Activated CD4-positive, alpha-beta T cell treated with anti-CD3 and anti-CD28 coated beads for 36 hours (primary cell): ENCODE measurements at regions not wholly inside any gene's neighbourhood (a gene's known extent, or its start where the extent isn't known, plus 50 kb on each side); places are given as distances from the start of the nearest gene placed in this dataset.
"Not testable (repeated sequence)": the region's sequence is repeated elsewhere in the genome, so short reads cannot be mapped to it uniquely, and the experiment has no call there.

Source experiments
- ATAC-seq: fragments of 200-7000 bp; cut with Tn5 transposase; one replicate; pipeline ENCODE4 v1.10.0; 2021; ENCODE audit warnings: mild to moderate bottlenecking, moderate library complexity
- CTCF ChIA-PET: fragments of 350-600 bp; sonication (Branson Sonifier 250); formaldehyde crosslinking; loops from one replicate; lab custom pipeline; 2021; ENCODE audit warnings: antibody characterized with exemption; lab: Charles Lee
- POLR2A ChIA-PET: fragments of 350-600 bp; sonication (Branson Sonifier 250); formaldehyde crosslinking; loops from one replicate; lab custom pipeline; 2021; ENCODE audit warnings: antibody characterized with exemption, inconsistent platforms; lab: Charles Lee
- DNase-seq: peaks from one replicate; pipeline ENCODE4 v3.0.0-alpha.2; 2020
- H3K27ac Mint-ChIP-seq: one replicate; pipeline ENCODE4 v1.8.0; 2021; ENCODE audit warnings: mixed read lengths
- H3K27me3 Mint-ChIP-seq: one replicate; pipeline ENCODE4 v1.8.0; 2021; ENCODE audit warnings: mixed read lengths
- H3K36me3 Mint-ChIP-seq: one replicate; pipeline ENCODE4 v1.8.0; 2021; ENCODE audit warnings: low read depth, mixed read lengths
- H3K4me1 Mint-ChIP-seq: one replicate; pipeline ENCODE4 v1.8.0; 2021; ENCODE audit warnings: mixed read lengths
- H3K4me3 Mint-ChIP-seq: one replicate; pipeline ENCODE4 v1.8.0; 2021; ENCODE audit warnings: mild to moderate bottlenecking, moderate library complexity, mixed read lengths
- H3K9me3 Mint-ChIP-seq: one replicate; pipeline ENCODE4 v1.8.0; 2021; ENCODE audit warnings: low read depth, mixed read lengths
- intact Hi-C, 2 experiments: fragments of 100-400 bp; cut with DNase I in 1 of 2; cut with micrococcal nuclease in 1 of 2; formaldehyde crosslinking; loops; one replicate each; pipeline versions ENCODE4 v1.14.2 to v1.15.1; 2022 to 2024; cut with DNase I, micrococcal nuclease

GRCh38 chr13:18280904-18281828 lies 900.5 kb downstream of the TUBA3C start:
- H3K9me3 Mint-ChIP-seq, H3K36me3 Mint-ChIP-seq, intact Hi-C loops, H3K27me3 Mint-ChIP-seq, CTCF ChIA-PET, H3K27ac Mint-ChIP-seq, H3K4me1 Mint-ChIP-seq, H3K4me3 Mint-ChIP-seq, POLR2A ChIA-PET, ATAC-seq, DNase-seq: not testable (repeated sequence)

GRCh38 chr13:18279971-18280370 lies 901.7 kb downstream of the TUBA3C start:
- DNase-seq (peak; percentile 10), ATAC-seq (peak; percentile 23)
- CTCF ChIA-PET, H3K27ac Mint-ChIP-seq, H3K4me3 Mint-ChIP-seq, H3K27me3 Mint-ChIP-seq, H3K36me3 Mint-ChIP-seq, POLR2A ChIA-PET, H3K4me1 Mint-ChIP-seq, H3K9me3 Mint-ChIP-seq, intact Hi-C loops: not testable (repeated sequence)

DNA sequence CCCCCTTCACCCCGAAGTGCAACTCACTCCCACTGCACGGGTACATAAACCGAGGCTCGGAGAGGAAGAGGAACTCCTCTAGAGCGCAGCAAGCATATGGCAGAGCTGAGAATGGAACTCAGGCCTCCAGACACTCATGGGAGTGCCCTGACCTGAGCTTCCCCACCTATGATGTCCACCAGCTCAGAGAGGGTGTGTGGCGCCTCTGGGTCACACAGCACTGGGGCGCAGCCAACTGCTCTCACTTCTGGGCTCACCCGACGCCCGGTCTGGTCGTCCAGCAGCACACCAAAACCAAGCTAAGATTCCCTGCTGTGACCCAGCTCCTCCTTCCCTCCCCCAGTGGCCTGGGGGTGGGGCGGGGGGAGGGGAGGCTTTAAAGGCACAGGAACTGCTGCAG lies 904.3 kb downstream of the TUBA3C start:
- H3K27ac Mint-ChIP-seq, H3K4me1 Mint-ChIP-seq, POLR2A ChIA-PET, H3K36me3 Mint-ChIP-seq, intact Hi-C loops, DNase-seq, CTCF ChIA-PET, H3K9me3 Mint-ChIP-seq, ATAC-seq, H3K27me3 Mint-ChIP-seq, H3K4me3 Mint-ChIP-seq: not testable (repeated sequence)

GRCh38 chr13:18276280-18276679 lies 905.3 kb downstream of the TUBA3C start:
- H3K4me1 Mint-ChIP-seq, CTCF ChIA-PET, H3K27me3 Mint-ChIP-seq, H3K4me3 Mint-ChIP-seq, DNase-seq, POLR2A ChIA-PET, H3K9me3 Mint-ChIP-seq, intact Hi-C loops, H3K36me3 Mint-ChIP-seq, H3K27ac Mint-ChIP-seq: not testable (repeated sequence)
- peak; percentile 33 for ATAC-seq

GRCh38 chr13:18273785-18274514 lies 907.7 kb downstream of the TUBA3C start:
- H3K4me1 Mint-ChIP-seq, H3K4me3 Mint-ChIP-seq, H3K27ac Mint-ChIP-seq, POLR2A ChIA-PET, intact Hi-C loops, H3K9me3 Mint-ChIP-seq, CTCF ChIA-PET, H3K27me3 Mint-ChIP-seq, H3K36me3 Mint-ChIP-seq: not testable (repeated sequence)
- ATAC-seq (peak; percentile 44), DNase-seq (peak; percentile 8)

- intact Hi-C loops, ATAC-seq, H3K9me3 Mint-ChIP-seq, DNase-seq, H3K27ac Mint-ChIP-seq, H3K4me3 Mint-ChIP-seq, CTCF ChIA-PET, H3K4me1 Mint-ChIP-seq, H3K27me3 Mint-ChIP-seq, H3K36me3 Mint-ChIP-seq, POLR2A ChIA-PET: not testable (repeated sequence)
Measured at GRCh38 chr13:18258801-18259419, 922.7 kb downstream of the TUBA3C start.

GRCh38 chr13:18257686-18258085 lies 923.9 kb downstream of the TUBA3C start:
- H3K9me3 Mint-ChIP-seq, H3K27ac Mint-ChIP-seq, ATAC-seq, H3K4me3 Mint-ChIP-seq, H3K4me1 Mint-ChIP-seq, CTCF ChIA-PET, H3K27me3 Mint-ChIP-seq, POLR2A ChIA-PET, intact Hi-C loops, DNase-seq, H3K36me3 Mint-ChIP-seq: not testable (repeated sequence)

- H3K27me3 Mint-ChIP-seq, H3K4me1 Mint-ChIP-seq, CTCF ChIA-PET, POLR2A ChIA-PET, H3K27ac Mint-ChIP-seq, ATAC-seq, H3K36me3 Mint-ChIP-seq, intact Hi-C loops, H3K4me3 Mint-ChIP-seq: not testable (repeated sequence)
- DNase-seq: peak; percentile 27
- H3K9me3 Mint-ChIP-seq: peaks cover 16% of the 10 kb centered on the region
Measured at GRCh38 chr13:18252848-18253247, 928.8 kb downstream of the TUBA3C start.

GRCh38 chr13:18248533-18249240 lies 932.9 kb downstream of the TUBA3C start:
- H3K9me3 Mint-ChIP-seq, ATAC-seq, H3K4me1 Mint-ChIP-seq, CTCF ChIA-PET, intact Hi-C loops, DNase-seq, H3K27ac Mint-ChIP-seq, H3K4me3 Mint-ChIP-seq, H3K36me3 Mint-ChIP-seq, POLR2A ChIA-PET, H3K27me3 Mint-ChIP-seq: not testable (repeated sequence)

DNA sequence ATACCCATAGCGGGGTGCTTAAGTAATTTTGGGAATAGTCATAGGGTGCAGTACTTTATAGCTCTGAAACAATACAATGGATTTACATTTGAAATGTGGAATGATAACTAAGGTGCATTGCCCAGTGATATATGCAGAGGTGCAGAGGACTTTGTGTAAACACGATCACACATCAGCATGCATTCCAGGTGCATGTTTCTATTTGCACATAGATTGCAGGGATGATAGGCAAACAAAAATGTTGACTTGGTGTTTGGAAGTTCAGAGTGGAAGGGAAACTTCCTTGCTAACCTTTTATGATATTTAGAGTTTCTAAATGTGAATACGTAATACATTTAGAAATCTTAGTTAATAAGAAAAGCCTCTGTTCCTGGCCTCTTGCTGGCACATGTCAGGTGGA lies 941.5 kb downstream of the TUBA3C start:
- H3K27ac Mint-ChIP-seq, ATAC-seq, H3K27me3 Mint-ChIP-seq, H3K9me3 Mint-ChIP-seq, H3K36me3 Mint-ChIP-seq, POLR2A ChIA-PET, DNase-seq, CTCF ChIA-PET, H3K4me3 Mint-ChIP-seq, H3K4me1 Mint-ChIP-seq, intact Hi-C loops: not testable (repeated sequence)

DNA sequence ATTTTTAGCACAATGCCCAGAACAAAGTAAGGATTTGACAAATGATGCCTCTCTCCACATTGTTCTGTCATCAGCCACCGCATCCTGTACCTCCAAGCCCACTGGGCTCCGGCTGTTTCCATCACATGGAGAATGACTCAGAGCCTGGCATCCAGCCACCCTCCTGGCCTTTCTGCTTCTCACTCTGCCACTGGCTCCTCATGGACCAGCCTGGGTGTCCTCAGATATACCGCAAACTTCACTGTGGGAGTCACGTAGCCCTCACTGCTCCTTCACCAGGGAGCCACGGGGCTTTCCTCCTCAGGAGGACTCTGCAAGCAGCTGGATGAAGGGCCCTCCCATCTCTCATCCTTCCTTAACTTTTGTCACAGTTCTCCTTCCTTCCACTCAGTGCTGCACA lies 943.0 kb downstream of the TUBA3C start:
- CTCF ChIA-PET, H3K27me3 Mint-ChIP-seq, H3K36me3 Mint-ChIP-seq, H3K4me3 Mint-ChIP-seq, H3K4me1 Mint-ChIP-seq, DNase-seq, intact Hi-C loops, POLR2A ChIA-PET, H3K27ac Mint-ChIP-seq, H3K9me3 Mint-ChIP-seq, ATAC-seq: not testable (repeated sequence)
